Stimulated activated CD4-positive, alpha-beta T cell treated with anti-CD3 and anti-CD28 coated beads, Interleukin-2, amount 100 ng/mL, for 24 hours (primary cell): ENCODE measurements at regions not wholly inside any gene's neighbourhood (a gene's known extent, or its start where the extent isn't known, plus 50 kb on each side); places are given as distances from the start of the nearest gene placed in this dataset.

Experiments
- DNase-seq, 2 donors: peaks; one replicate each; pipeline ENCODE4 v3.0.0-alpha.2; 2020

DNA sequence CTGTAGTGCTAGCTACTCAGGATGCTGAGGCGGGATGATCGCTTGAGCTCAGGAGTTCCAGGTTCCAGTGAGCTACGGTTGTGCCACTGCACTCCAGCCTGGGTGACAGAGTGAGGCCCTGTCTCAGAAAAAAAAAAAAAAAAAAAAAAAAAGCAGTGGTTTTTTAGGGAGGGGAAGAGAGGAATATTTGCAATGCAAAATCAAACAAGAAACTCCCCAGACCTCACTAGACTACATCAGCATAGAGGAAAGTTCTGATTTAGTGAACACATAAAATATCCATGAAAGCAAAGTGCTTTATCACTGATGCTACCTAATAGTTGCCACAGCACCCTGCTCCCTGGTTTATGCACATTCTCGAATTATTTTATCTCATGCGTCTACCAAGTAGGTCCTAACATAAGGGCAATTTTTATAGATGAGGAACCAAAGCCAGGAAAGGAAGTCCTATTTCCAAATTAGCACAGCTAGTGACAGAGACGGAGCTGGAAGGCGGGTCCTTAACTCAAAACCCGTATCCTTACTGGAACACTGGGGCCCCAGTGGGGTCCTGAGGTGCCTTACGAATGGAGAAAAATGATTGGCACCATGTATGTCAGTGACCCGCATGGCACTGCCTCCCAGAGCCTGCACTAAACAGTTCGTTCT, 50.7 kb upstream of the GPR157 start:
- DNase-seq, result no peak

GRCh38 chr1:9180111-9180819, 51.4 kb upstream of the GPR157 start:
- DNase-seq, result no peak

- peak; percentile 84 for DNase-seq
These were observed 52.4 kb upstream of the GPR157 start for GRCh38 chr1:9181176-9181906.

DNA sequence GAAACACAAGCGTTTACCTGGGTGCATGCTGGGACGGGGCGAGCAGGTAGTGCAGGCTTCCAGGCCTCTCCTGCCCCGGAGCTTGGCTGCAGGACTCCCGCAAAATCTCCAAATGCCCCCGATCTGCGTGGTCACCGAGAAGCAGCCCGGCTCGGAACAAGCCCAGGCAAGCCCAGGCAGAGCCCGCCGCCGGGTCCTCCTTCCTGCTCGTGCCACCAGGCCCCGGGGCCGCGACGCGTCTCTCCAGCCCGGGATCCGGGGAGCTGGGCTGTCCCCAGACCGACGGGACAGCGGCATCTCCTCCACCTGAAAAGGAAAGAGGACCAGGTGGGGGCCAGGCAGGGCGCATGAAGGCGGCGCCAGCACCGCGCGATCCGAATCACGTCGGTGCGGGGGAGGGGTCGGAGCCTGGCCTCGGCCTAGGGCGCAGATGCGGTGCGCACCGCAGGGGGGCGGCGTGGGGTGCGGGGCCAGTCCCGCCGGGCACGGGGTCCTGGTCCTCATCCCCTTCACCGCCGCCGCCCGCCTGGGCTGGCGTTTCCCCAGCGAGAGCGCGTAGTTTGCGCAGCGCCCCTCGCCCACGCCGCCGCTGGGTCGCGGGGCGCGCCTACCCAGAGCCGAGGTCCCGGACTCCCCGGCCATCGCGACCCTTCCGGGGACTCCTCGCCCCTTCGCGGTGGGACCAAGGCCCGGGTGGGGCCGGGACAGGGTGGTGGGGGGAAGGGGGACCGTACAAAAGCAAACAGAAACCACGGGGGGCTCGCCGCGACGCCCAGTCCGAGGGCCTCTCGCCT, 52.4 kb upstream of the H6PD start:
- DNase-seq, result no peak

GRCh38 chr1:9182784-9183257, 51.8 kb upstream of the H6PD start:
- no peak for DNase-seq

DNA sequence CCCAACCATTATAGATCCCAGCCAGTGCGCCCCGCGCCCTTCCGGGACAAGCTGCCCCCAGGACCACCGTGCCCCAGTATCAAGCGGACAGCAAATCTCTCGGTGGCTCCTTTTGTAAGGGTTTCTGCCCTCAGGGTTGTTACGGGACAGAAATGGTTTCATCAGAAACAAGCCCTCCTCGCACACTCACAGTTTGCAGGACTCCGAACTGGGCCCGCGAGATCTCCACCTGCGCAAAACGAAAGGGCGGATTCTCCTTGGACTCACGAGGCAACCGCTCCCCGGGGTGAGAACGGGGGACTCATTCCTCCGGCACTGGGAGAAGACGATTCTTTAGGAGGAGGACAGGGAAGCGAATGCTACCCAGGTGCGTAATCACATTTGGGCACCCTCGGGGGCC, 51.1 kb upstream of the H6PD start:
- no peak for DNase-seq

DNA sequence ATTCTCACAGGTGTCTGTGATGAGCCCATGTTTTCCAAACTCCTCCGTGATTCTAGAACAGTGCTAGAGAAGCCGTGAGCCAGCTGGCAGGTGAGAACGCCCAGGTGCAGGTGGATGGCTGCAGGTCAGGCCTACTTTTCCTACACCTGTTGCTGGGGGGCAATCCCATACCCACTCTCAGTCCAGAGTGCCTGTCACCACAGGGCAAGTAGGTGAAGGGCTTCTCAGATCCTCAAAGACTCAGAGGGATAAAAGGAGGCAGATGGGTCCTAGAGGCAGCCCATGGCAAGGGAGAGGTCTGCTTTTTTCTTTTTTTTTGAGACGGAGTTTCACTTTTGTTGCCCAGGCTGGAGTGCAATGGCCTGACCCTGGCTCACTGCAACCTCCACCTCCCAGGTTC, 50.7 kb upstream of the H6PD start:
- no peak for DNase-seq

DNA sequence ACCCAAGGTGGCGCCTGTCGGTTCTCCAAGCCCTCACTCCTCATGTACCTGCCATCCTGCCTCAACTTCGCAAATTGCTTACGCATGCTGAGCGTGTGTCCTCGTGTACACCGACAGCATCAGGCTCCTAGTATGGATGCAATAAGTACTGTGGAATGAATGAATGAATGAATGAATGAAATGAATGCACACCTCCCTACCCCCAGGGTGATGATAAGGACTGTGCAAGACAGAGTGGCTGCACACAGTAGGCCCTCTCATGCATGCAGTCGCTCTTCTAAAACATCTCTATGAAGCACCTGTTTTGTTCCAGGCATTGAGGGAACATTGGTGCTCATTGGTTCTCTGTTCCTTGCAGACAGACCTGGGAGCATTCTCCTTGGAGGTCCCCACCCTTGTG, 49.8 kb upstream of the H6PD start:
- DNase-seq, result no peak
